ENCODE measurements at regions not wholly inside any gene's neighbourhood (a gene's known extent, or its start where the extent isn't known, plus 50 kb on each side); places are given as distances from the start of the nearest gene placed in this dataset.
A peak's percentile ranks its signal among the peaks of the same experiment; 100 is the strongest.

DNA sequence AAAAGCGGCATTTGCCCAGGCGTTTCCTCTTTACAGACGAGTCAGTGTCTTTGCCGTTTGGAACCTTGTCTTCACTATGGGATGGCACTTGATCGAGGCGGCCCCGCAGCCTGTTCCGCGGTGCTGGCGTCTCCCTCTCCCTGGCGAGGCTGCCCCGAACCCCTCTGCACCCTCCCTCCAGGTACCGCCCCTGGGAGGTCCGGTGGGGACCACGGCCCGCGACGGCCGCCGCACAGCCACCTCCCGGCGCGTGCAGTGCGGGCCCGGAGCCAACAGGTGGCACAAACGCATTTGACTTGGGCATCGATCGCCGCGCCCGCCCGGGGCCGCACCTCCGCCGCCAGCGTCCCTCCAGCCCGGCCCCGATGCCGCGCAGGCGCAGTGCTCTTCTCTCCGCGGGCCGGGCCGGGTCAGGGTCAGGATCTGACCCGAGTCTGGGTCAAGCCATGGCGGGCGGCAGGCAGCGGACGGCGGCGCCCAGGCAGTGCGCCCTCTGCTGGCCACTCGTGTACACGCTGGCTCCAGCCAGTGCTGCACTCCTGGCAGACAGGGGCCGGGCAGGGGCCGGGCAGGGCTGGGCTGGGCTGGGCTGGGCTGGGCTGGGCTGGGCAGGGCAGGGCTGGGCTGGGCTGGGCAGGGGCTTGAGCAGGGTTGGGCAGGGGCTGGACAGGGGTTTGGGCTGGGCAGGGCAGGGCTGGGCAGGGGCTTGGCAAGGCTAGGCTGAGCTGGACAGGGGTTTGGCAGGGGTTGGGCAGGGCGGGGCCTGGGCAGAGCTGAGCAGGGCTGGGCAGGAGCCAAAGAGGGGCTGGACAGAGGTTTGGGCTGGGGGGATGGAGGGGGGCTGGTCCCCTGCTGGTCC, 155.8 kb upstream of the IRX4 start:
- DNase-seq (ENCODE audit: low spot score), result peak; percentile 49

DNA sequence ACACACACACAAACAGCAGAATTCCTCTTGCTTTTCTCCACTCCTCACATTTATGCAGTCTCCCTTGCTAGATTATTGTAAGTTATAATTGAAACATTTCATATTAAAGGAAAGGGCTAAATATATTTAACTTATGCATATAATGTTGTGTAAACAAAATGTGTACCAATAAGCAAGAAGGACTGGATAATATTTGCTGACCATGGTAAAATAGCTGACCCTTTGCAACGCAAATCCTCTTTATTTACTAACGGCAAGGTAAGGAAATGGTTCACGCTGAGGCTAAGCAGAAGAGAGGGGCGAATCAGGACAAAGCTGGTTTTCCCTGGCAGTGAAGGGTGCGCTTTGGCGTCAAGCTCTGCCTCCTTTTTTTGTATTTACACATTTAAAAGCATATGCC, 154.2 kb upstream of the IRX4 start:
- no peak for DNase-seq (ENCODE audit: low spot score)

DNA sequence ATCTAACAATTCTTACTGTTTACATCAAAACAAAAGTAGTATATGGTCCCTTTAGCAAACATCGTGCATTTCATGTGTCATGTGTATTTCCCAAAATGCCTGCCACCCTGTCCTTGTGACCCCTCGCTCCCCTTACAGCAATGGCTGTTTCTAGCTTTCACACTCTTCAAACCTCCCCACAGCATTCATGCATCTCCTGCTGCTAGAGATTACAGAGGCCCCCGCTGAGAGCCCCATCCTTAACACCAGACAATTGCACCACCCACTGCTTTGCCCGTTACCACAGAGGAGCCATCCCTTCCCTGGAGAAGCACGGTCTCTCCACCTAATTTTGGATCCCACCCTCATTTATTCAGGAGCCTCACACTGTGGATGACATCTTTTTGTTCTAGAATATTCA, 149.7 kb upstream of the IRX4 start:
- no peak for DNase-seq (ENCODE audit: low spot score)

DNA sequence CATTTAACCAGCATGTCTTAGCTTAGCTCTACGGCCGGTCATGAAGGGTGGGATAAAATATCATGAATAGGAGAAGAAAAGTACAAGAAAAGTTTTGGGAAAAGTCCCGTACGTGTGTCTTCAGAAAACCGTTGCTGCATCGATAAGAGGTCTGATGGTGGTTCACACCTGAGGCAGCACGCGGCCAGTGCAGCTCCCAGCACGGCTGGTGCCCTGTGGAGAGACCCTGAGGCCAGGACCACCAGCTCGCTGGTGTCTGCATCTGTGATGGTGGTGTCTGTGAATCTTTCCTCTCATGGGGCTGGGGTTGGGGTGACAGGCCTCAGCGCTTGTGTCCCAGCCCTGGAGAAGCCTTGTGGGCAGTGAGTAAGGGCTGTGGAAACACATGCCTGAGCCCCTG, 148.9 kb upstream of the IRX4 start:
- DNase-seq (ENCODE audit: low spot score), result no peak

DNA sequence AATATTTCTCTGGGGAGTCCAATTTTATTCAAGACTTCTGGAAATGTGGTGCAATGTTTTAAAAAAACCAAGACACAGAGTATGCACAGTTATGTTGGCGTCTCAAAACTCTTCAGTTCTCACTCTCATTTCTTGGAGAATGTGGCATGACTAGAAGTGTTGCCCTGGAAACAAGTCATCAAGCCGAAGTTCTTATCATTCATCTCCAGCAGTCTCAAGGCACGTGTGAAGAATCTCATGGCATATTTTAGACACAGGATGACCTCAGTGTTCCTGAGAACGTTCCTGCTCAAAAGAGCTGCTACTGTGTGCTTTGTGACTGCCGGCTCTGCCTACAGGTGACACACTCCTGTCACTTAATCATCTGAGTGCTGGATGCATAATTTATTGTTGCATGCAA, 147.4 kb upstream of the IRX4 start:
- no peak for DNase-seq (ENCODE audit: low spot score)

DNA sequence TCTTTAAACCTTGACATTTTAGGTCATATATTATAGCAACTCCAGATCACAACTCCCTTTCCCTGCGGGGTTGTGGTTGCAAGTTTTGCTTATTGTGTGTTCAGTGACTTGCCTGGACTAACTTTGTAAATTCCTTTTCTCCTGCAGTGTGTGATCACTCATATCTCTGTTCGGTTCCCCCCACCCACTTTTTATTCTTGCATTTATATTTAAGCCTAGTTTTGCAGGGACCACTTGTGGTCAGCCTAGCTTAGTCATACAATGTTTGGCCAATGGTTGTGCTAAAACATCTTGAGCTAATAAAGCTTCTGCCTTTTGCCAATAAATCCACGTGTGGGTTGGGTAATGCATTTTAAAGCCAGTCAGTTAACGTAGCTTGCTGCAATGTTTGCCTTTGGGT, 146.5 kb upstream of the IRX4 start:
- DNase-seq (ENCODE audit: low spot score), result peak; percentile 24

DNA sequence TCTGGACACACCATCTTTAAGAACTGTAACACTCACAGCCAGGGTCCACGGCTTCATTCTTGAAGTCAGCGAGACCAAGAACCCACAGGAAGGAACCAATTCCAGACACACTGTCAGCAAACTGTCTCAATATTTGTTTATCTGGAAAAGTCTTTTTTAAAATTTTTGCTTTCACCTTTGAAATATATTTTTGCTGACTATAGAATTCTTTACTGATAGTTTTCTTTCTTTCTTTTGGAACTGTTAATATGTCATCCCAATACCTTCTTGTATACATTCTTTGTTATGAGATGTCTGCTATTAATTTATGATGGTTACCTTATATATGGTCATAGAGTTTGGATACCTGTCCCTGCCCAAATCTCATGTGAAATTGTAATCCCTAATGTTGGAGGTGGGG, 145.1 kb upstream of the IRX4 start:
- no peak for DNase-seq (ENCODE audit: low spot score)

DNA sequence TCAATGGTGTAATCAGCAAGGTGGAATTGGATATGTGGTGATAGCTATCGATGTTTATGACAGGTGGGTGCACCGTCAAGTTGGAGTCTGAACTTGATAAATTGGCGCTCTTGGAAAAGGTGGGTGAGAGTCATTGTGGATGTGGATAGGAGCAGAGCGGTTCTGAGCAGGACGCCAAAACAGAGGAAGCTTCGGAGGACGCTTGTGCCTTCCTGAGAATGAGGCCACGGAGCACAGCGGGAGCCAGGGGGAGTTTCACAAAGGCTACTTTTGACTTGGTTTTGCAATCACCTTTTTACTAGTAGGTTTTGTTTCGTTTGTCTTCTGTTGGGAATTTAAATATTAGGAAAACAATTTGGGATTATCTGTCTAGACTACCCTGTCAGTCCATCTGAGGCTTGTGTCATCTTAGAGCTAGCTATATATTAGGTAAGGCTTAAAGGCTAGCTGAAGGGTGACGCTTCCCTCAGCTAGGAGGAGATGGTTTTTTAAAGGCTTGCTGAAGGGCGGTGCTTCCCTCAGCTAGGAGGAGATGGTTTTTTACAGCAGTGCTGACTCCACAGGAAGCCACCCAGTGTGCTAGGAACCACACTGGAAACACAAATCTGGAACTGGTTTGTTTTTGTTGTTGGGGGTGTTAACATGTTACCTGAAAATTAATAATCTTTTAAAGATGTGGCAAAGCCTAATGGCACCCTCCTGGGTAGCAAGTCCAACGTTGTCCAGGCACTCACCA, 142.4 kb upstream of the IRX4 start:
- no peak for DNase-seq (ENCODE audit: low spot score)

DNA sequence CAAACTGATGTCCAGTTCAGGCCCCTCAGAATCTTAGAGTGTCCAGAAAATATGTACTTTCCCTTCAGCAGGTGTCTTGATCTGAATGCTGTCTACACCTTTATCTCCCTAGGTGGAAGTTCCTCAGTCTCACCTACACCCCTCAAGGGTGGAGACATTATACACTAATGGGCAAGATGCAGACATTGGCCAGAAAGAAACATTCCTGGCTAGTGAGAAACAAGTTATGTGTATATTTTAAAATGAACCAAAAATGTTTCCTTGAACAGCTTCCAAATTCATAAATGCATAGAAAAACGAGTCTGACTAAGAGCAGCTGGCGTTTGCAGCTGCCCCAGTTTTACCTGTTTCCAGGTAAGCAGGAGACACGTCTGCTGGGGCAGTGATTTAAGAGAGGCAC, 140.5 kb upstream of the IRX4 start:
- no peak for DNase-seq (ENCODE audit: low spot score)

DNA sequence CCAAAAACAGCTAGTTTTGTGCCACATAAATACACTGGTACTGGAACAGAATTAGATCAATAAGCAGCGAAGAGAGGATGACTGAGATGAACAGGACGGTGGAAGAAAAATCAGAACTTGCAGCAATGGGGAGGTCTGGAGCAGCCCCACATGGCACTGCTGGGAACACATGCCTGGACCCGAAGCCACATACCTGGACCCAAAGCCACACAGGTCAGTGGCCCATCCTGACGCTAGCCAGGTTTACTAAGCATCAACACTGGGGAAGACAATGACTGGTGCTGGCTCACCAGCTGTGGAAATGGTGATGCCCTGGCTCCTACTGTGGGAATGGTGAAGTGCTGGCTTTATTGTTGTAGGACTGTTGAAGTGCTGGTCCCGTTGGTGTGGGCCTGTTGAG, 139.7 kb upstream of the IRX4 start:
- no peak for DNase-seq (ENCODE audit: low spot score)

DNA sequence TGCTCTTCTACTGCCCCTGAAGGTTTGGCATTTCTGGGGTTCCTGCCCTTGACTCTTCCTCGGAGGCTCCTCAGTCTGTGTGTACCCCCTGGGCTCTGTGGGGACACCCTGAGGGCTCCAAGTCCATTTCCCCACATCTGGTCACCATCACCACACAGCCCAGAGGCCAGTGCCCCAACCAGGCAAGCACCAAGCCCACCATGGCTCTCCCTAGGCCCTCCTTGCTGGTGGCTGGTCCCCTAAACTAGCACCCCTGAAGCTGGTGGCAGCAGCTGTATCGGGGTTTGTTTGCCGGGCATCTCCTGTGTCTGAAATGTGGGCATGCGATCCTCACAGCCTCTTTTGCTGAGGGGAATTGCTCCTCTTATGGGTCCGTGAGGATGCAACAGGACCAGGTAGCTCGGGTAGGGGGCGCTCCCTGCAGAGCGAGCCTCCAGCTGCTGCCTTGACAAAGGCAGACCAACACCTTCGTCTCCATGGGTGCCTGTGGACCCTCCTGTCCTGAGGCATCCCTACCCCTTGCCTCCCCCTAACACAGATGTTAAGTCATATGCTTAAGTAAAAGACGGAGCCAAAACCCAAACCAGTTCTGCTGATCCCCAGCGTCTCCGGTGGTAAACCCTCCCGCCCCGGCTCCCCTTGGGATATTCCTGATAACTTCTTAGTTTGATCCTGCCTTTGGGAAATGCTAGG, 138.9 kb upstream of the IRX4 start:
- no peak for DNase-seq (ENCODE audit: low spot score)

DNA sequence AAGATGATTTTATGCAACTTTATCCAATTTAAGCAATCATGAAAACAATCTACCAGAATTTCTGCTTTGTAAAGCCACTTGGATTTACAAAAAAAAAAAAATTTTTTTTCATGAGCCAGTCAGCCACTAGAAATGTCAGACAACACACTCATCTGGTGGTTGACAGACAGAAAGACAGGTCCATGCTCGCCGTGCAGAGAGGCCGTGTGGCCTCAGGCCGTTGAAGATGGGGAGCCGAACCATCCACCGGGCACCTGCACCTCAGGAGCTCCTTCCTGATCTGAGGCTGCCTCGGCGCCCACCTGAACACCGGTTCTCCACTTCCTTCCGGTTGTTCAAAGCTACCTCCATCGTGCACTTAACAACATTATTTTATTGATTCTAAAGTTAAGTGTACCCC, 138.0 kb upstream of the IRX4 start:
- DNase-seq (ENCODE audit: low spot score), result no peak

DNA sequence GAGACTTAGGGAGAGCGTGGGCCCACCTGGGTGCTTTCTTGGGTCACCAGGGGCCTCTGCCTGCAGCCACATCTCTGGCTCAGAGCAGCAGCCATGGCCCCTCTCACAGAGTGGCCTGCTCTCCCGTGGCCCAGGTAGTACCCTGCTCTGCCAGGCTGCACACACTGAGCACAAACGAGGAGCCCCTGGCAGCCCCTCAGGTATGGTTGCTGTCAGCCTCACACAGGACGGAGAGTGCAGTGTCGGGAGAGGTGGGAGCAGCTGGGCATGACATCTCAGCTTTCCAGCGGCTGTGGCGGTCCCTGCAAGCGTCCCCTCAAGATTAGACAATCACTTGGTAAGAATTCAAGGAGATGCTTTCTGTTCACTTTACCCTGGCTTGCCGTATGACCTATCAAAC, 137.0 kb upstream of the IRX4 start:
- DNase-seq (ENCODE audit: low spot score), result no peak

DNA sequence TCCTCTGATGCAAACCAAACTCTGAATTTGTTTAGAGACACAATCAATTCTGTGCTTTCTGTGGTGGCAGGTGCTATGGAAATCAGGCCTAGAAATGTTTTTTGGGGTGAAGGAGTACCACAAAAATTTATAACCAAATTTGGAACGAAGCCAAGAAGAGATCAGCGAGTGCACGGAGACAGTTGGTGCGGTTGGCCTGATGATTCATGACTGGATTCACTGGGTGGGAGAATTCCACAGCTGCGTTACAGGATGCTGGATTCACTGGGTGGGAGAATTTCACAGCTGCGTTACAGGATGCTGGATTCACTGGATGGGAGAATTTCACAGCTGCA, 135.6 kb upstream of the IRX4 start:
- DNase-seq (ENCODE audit: low spot score), result no peak

DNA sequence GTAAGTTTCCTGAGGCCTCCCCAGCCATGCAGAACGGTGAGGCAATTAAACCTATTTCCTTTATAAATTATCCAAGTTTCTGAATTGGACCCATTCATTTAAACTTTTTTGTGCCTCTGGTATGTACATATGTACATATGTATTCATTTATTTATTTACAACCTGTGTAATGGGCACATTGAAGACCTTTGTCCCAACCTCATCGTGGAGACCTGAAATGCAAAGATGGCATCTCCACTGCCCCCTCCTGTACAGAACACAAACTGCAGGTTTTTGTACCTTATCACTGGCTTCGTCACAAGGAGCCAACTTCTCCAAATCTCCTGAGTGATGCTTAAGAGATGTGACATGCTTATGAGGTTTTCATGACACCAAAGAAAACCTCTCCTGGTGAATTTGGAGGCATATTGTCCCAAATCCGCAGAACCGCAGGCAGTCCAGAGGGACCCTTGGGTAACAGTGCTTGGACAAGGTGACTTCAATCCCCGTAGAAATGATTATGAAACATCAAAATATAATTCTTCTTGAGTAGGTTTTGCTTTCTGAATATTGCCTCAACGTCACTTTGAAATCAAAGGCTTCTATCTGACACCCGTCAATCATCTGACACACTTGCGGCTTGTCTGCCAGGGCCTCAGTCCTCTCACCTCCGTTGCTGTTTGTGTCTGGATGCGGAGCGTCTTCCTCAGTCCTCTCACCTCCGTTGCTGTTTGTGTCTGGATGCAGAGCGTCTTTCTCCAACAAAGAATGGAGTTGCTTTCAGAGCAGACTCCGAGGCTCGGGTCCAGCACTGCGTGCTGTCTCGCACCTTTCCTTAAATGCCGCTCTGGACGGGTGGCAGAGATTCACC, 135.0 kb upstream of the IRX4 start:
- DNase-seq (ENCODE audit: low spot score), result no peak

DNA sequence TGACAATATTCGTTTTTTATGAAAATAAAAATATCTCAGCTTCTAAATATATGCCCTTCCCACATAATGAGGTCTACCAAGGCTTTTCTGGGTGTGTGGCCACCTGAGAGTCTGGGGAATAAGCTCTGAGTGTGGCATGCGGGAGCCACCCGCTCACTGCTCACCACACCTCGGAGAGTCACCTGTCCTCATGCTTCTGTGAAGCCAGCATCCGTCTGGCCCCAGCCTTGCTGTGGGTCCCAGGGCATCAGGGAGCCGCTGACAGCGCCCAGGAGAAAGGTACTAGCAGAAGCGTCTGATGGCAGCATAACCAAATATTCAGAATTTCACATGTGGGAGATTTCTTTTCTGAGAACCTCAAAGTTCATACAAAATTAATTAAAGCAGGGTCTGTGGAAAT, 133.2 kb upstream of the IRX4 start:
- DNase-seq (ENCODE audit: low spot score), result no peak

DNA sequence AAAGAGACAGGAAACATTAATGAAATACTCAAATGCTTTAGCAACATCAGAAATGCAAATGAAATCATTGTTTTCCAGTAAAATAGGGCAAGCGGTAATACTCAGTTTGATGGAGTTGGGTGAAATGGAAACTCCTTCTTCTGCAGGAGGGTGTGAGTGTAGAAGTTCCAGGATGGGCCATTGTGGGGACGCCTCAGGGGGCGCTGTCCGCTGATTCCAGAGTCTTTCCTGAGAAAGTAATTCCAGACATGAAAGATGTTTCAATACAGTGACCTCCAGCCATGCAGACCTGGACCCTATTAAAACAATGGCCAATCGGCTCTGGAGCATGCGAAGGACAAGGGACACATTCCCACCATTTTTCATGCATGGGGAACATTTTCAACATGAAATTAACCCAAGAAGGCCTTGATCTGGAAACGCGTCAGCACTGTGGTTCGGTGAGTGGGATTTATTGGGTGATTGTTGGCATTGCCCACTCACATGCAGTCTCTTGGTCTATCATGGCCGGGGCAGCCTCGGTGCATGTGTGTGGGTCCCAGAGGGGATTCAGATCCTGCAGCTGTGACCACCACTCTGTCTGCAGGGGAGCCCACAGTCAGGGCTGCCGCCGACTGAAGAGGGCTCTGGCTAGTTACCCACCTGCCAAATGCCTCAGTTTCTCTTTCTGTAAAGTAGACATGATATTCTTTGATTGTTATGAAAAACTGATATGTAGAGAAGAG, 132.6 kb upstream of the IRX4 start:
- DNase-seq (ENCODE audit: low spot score), result no peak

DNA sequence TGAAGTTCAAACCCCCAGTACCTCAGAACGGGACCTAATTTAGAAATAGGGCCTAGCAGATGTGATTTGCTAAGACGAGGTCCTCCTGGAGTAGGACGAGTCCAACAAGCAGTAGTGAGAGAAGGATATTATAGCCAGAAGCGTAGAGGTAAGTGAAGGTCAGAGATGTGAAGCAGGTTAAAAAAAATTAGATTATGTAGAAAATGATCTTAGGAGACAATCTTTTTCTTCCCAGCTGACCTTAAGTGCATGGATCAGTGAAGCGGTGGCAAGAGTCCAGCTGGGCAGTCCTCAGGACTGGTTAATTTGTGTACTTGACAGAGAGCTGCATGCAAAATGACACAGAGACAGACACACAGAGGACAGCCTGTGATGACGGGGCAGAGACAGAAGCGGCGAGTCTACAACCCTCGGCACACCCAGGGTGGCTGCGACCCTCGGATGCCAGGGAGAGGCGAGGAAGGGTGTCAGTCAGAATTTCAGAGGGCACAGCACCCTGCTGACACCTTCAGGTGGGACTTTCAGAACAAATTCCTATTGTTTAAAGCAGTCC, 131.4 kb upstream of the IRX4 start:
- no peak for DNase-seq (ENCODE audit: low spot score)

DNA sequence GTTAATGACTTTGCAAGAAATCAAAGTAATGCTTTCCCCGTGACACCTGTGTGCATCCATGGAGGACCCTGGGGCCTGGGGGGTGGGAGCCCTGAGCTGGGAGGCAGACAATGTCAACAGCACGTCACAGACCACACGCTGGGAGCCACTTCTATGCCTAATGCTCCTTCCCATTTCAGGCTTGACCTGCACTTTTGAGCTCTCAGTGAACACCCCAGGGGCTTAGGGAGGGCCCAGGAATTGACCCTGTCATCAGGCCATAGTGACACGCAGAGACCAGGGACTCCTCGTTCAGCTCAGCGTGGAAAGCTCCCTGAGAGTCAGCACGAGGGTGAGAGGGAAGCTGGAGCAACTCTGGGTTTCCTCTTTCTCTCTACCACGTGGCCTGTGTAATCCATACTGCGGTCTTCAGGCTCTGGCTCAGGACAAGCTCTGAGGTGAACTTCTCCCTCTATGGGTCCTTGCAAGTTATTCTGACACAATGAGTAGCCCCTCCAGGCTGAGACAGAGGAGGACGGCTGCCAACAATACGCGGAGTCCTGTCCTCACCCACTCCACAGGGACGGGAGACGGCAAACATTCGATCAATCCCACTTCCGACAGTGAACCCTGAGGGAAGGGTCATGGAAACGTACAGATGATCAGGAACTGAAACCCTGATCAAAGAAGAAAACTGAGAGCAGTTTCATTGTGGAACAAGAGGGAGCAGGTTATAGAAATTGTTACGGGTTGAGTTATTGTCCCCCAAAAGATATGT, 130.8 kb upstream of the IRX4 start:
- DNase-seq (ENCODE audit: low spot score), result no peak

DNA sequence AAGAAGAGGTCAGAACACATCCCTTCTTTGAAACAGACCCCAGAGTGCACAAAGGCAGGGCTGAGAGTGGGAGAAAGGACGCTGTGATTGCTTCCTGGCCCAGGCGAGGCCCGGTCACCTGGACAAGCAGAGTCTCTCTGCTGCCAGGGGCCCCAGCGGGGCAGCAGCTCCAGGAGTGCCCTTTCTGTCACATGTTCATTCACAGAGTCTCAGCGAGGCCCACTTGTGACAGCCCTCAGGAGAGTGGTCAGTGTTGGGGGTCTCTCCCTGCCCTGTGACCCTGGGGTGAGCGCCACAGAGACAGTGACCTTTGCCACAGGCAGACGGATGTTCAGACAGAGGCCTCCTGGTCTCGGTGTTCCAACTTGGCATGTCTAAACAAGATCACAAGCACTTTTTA, 130.2 kb upstream of the IRX4 start:
- no peak for DNase-seq (ENCODE audit: low spot score)

Measured in H4 (cell line).